ENCODE measurements at regions not wholly inside any gene's neighbourhood (a gene's known extent, or its start where the extent isn't known, plus 50 kb on each side); places are given as distances from the start of the nearest gene placed in this dataset.

GRCh38 chr15:58369261-58369701, 62.5 kb upstream of the LIPC start:
- ChIA-PET POLR2A (ENCODE audit: low non-redundant PET) (no interaction called here), CTCF (no interaction called here)
- H3K9me3 ChIP-seq (ENCODE audit: low read depth, low read length, poor library complexity, severe bottlenecking), result peaks cover 10% of the 10 kb centered on the region
- no peak for TF ChIP-seq CTCF (conservative IDR thresholded peaks at IDR 0.05; ENCODE audit: low read depth, low read length)
- TF ChIP-seq EZH2 (IDR thresholded peaks at IDR 0.05; ENCODE audit: borderline replicate concordance, low read depth, low read length, poor library complexity, severe bottlenecking), result no peak
- intact Hi-C loops (cut with micrococcal nuclease; ENCODE audit: unreplicated experiment), result no loop called here
- no peak overlapping the region for H3K27ac ChIP-seq (ENCODE audit: low read depth, low read length, poor library complexity, severe bottlenecking)
- DNase-seq (ENCODE audit: low spot score), result no peak
- no TSS peak for BruUV-seq (replicated peaks)
- H3K36me3 ChIP-seq (ENCODE audit: insufficient read depth, low read length, poor library complexity, severe bottlenecking), result no peaks in the 10 kb centered on the region
- H3K4me3 ChIP-seq (ENCODE audit: low read depth, low read length, poor library complexity, severe bottlenecking), result no peak overlapping the region
- H3K27me3 ChIP-seq (replicated peaks; ENCODE audit: insufficient read depth, low read depth, low read length, poor library complexity), result no peaks in the 10 kb centered on the region
- no peaks in the 10 kb centered on the region for H3K4me1 ChIP-seq (ENCODE audit: insufficient read depth, low read length, poor library complexity, severe bottlenecking)

GRCh38 chr15:58369956-58370355, 61.8 kb upstream of the LIPC start:
- TF ChIP-seq EZH2 (IDR thresholded peaks at IDR 0.05; ENCODE audit: borderline replicate concordance, low read depth, low read length, poor library complexity, severe bottlenecking), result no peak
- no peak for TF ChIP-seq CTCF (conservative IDR thresholded peaks at IDR 0.05; ENCODE audit: low read depth, low read length)
- CTCF ChIA-PET, result no interaction called here
- Histone ChIP-seq H3K27me3 (replicated peaks; ENCODE audit: insufficient read depth, low read depth, low read length, poor library complexity) (no peaks in the 10 kb centered on the region), H3K27ac (ENCODE audit: low read depth, low read length, poor library complexity, severe bottlenecking) (no peak overlapping the region), H3K36me3 (ENCODE audit: insufficient read depth, low read length, poor library complexity, severe bottlenecking) (no peaks in the 10 kb centered on the region), H3K9me3 (ENCODE audit: low read depth, low read length, poor library complexity, severe bottlenecking) (peaks cover 10% of the 10 kb centered on the region), H3K4me3 (ENCODE audit: low read depth, low read length, poor library complexity, severe bottlenecking) (no peak overlapping the region), H3K4me1 (ENCODE audit: insufficient read depth, low read length, poor library complexity, severe bottlenecking) (no peaks in the 10 kb centered on the region)
- BruUV-seq (replicated peaks), result no TSS peak
- intact Hi-C loops (cut with micrococcal nuclease; ENCODE audit: unreplicated experiment), result no loop called here
- POLR2A ChIA-PET (ENCODE audit: low non-redundant PET), result no interaction called here
- DNase-seq (ENCODE audit: low spot score), result no peak

GRCh38 chr15:58374147-58374546, 57.6 kb upstream of the LIPC start:
- no peaks in the 10 kb centered on the region for H3K36me3 ChIP-seq (ENCODE audit: insufficient read depth, low read length, poor library complexity, severe bottlenecking)
- ChIA-PET CTCF (no interaction called here), POLR2A (ENCODE audit: low non-redundant PET) (no interaction called here)

More at GRCh38 chr15:58374147-58374546, 57.6 kb upstream of the LIPC start:
- intact Hi-C loops (cut with micrococcal nuclease; ENCODE audit: unreplicated experiment), result no loop called here
- no peak for TF ChIP-seq CTCF (conservative IDR thresholded peaks at IDR 0.05; ENCODE audit: low read depth, low read length)
- no peak for TF ChIP-seq EZH2 (IDR thresholded peaks at IDR 0.05; ENCODE audit: borderline replicate concordance, low read depth, low read length, poor library complexity, severe bottlenecking)
- no peaks in the 10 kb centered on the region for H3K27me3 ChIP-seq (replicated peaks; ENCODE audit: insufficient read depth, low read depth, low read length, poor library complexity)
- no TSS peak for BruUV-seq (replicated peaks)
- no peak overlapping the region for H3K4me3 ChIP-seq (ENCODE audit: low read depth, low read length, poor library complexity, severe bottlenecking)
- H3K27ac ChIP-seq (ENCODE audit: low read depth, low read length, poor library complexity, severe bottlenecking), result no peak overlapping the region
- no peaks in the 10 kb centered on the region for H3K4me1 ChIP-seq (ENCODE audit: insufficient read depth, low read length, poor library complexity, severe bottlenecking)
- no peak for DNase-seq (ENCODE audit: low spot score)
- H3K9me3 ChIP-seq (ENCODE audit: low read depth, low read length, poor library complexity, severe bottlenecking), result peaks cover 13% of the 10 kb centered on the region
